HG03196 (cell line): ENCODE measurements at regions not wholly inside any gene's neighbourhood (a gene's known extent, or its start where the extent isn't known, plus 50 kb on each side); places are given as distances from the start of the nearest gene placed in this dataset.
"Not testable (repeated sequence)": the region's sequence is repeated elsewhere in the genome, so short reads cannot be mapped to it uniquely, and the experiment has no call there.

Experiments used
- ATAC-seq: cut with Tn5 transposase; IDR thresholded peaks from one replicate; pipeline ENCODE4 v1.9.1; 2021; ENCODE audit not compliant: unreplicated experiment

GRCh38 chr2:20130821-20131645 is 79.6 kb upstream of the LAPTM4A start:
- ATAC-seq = no peak

DNA sequence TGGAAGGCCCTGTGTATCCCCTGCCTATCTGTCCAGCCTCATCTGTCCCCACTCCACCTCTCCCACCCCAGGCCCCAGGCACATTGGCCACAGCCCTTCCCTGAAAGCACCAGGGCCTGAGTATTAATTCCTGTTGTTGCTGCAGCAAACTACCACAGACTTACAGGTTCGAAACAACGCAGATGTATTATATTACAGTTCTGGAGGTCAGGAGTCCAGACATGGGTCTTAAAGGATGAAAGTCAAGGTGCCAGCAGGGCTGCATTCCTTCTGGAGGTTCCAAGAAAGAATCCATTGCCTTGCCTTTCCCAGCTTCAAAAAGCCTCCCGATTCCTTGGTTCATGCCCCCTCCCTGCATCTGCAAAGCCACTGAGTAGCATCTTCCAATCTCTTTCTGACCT is 78.7 kb upstream of the LAPTM4A start:
- ATAC-seq = no peak

- no peak for ATAC-seq
Observed at GRCh38 chr2:20129331-20130159, 78.1 kb upstream of the LAPTM4A start.

DNA sequence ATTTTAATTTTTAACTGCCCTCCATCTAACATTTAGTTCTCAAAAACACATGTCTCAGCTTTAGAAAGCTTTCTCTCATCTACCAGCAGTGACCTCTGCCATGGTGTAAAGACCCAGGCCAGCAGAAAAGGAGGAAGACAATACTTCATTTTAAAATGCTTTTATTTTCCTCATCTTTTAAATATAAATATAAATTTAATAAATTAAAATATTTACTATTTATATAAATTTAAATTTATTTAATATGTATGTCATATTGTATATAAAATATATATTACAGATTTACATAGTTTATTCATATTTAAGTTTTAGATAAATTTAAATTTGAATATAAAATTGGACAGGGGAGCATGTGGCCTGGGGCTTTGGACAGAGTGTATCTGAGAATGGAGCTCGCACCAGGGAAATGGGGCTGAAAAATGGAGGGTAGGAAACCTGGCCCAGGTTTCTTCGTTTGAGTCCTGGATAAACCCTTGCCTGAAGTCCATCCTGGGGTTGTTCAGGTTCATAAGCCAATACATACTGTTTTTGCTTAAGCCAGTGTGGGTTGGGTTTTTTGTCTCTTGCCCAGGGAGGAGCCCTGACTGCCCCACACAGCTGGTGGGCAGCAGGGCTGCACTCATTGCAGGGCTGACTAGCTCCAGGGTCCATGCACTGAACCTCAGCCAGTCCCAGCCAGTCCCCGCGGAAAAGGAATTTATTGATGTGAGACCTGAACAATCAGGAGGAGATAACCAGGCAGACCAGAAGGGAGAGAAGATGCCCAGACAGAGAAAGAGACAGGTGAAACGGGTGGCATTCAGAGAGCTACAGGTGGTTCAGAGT is 77.3 kb upstream of the LAPTM4A start:
- ATAC-seq = no peak

- ATAC-seq = no peak
Observed at GRCh38 chr2:20126469-20126868, 75.0 kb upstream of the LAPTM4A start.

DNA sequence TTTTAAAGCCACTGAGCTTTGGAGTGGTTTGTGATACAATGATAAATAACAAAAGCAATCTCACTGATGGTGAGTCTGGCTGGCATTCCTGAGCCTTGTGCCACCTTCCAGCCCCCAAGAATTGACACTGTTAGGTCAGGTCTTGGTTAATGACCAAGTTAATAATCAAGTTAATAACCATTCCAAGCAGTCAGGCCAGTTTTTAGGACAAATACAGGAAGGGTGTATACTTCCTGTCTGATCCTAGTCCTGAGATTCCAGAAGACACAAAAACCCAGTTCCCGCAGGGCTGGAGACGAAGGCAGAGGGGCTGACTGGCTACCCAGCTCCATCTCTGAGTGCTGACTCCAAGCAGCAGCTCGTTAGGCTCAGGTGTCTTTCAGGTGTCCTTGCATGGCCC is 74.6 kb upstream of the LAPTM4A start:
- no peak for ATAC-seq

GRCh38 chr2:20125616-20126015 is 74.2 kb upstream of the LAPTM4A start:
- ATAC-seq = no peak

DNA sequence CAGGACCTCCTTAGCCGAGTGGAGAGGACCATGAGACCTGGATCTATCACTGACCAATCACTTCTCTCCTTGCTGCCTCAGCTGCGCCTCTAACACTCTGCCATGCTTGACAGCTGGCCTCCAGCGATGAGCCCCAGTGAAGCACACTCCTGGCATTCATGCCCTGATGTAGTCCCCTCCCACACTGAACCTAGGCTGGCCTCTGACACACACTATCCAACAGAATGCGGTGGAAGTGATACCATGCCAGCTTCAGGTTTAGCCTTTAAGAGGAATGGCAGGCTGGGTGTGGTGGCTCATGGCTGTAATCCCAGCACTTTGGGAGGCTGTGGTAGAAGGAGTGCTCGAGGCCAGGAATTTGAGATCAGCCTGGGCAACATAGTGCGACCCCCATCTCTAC is 73.7 kb upstream of the LAPTM4A start:
- ATAC-seq = no peak

DNA sequence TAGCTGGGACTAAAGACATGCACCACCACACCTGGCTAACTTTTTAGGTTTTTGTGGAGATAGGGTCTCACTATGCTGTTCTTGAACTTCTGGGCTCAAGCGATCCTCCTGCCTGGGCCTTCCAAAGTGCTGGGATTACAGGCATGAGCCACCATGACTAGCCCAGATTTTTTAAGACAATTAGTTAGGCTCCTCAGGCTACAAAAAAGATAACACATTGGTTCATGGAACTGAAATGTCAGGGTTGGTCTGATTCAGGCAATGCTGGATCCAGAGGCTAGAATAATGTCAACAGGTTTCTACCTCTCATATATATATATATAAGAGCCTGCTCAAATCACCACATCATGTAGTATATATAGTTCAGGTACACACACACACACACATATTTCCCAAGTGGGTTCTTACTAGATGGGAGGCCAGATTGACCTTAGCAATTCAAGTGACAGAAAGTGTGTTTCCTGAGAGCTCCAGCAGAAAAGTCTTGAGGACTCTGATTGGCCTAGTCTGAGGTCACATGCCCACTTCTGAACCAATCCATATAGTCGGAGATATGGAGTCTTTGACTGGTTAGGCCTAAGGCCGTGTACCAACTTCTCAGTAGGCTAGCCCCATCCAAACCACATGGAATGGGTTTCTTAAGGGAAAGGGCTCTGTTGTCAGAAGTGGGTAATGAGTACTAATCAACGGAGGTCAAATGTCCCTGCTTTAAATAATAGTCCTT is 72.6 kb upstream of the LAPTM4A start:
- ATAC-seq = no peak

GRCh38 chr2:20122864-20123263 is 71.4 kb upstream of the LAPTM4A start:
- no peak for ATAC-seq

DNA sequence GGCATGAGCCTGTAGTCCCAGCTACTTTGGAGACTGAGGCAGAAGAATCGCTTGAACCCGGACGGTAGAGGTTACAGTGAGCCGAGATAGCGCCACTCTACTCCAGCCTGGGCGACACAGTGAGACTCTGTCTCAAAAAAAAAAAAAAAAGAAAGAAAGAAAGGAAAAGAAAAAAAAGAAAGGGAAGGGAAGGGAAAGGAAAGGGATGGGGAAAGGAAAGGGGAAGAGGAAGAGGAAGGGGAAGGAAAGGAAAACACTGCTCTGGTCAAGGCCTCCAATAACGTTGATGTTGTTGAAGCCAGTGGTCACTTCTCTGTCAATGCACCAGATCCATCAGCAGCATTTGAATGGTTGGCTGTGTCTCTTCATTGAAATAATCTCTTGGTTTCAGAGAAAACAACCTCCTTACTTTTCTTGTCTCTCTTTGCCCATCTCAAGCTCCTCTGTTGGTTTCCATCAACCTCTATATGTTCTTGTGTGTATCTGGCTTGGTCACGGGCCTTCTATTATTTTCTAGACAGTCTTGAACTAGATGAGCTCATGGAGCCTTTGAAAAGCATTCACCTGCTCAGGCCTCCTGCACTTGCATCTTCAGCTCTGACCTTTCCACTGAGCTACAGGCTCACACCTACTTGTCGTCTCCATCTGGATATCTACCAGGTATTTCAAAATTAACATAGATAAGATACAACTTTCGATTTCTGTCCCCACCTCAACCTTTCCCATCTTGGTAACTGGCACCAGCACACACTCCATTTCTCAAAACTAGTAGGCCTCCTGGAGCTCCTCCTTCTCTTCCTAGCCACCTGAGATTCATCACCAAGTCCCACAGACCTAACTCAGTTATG is 69.4 kb upstream of the LAPTM4A start:
- ATAC-seq = no peak

DNA sequence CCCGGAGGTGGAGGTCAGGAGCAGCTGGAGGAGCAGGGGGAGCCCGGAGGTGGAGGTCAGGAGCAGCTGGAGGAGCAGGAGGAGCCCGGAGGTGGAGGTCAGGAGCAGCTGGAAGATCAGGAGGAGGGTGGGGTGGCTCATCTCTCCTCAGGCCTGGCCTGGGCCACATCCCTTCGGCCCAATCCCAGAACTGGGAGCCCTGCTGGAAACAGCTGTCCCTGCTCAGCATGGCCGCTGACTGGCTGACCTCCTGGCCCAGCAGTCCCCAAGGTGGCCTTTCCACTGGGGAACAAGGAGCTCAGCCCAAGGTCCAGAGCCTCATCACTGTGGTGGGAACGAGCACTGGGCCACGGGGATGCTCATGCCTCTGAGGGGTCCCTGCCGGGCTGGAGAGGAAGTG is 66.6 kb upstream of the LAPTM4A start:
- no peak for ATAC-seq

- no peak for ATAC-seq
Observed at GRCh38 chr2:20115902-20116301, 64.5 kb upstream of the LAPTM4A start.

GRCh38 chr2:20115374-20115773 is 63.9 kb upstream of the LAPTM4A start:
- ATAC-seq = no peak

DNA sequence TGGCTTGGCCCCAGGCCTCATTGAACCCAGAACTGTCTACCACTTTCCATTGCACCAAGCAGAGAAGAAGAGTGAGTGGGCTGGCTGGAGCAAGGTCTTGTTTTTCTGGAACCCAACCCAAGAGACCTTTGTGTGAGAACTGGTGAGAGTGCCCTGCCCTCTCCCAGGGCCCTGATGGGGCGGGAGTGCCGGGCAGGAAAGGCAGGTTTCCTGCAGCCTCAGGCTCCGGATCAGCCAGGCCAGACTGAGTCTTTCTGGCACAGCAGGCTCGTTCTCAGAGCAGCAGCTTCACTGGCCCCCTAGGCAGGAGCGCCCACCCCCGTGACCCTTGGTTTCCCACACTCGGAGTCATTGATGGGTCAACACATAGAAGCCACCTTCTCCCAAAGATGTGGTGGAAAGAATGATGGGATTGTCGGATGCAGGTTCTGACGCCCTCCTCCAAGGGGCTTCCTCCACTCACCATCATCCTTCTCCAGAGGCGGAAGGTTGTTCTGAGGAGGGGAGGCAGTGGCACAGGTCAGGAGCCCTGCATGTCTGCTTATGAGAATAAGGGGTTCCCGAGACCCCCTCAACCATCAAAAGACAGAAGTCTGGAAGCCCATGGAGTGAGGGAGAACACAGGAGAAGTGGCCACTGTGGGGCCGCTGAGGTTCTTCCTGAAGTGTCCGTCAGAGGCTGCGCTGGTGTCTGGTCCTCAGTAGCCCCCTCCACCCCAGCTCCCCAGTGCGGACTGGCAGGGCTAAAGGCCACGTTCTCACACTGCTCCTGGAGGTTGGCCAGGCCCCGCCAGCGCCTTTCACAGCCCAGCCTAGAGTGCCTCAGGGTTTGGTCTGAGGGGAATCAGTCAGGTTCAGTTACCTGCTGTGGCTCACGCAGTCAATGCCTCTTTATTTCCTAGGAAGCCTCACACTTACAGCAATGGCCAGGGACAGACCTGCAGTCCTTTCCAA is 62.8 kb upstream of the LAPTM4A start:
- no peak for ATAC-seq

- ATAC-seq = no peak
Observed at GRCh38 chr2:20113004-20113796, 61.8 kb upstream of the LAPTM4A start.

DNA sequence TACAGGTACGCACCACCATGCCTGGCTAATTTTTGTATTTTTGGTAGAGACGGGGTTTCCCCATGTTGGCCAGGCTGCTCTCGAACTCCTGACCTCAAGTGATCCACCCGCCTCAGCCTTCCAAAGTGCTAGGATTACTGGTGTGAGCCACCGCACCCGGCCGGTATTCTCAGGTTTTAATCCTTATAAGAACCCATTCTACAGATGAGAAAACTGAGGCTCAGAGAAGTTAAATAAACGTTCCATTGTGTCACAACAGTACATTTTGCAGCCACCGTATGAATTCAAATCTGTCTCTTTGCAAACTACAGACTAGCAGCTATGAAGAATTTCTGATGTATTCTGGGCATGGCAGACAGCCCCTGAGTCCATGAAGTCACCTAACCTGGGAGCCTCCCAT is 60.9 kb upstream of the LAPTM4A start:
- not testable (repeated sequence) for ATAC-seq
